Right renal pelvis (tissue), 4 donors: ENCODE measurements at regions not wholly inside any gene's neighbourhood (a gene's known extent, or its start where the extent isn't known, plus 50 kb on each side); places are given as distances from the start of the nearest gene placed in this dataset.
"Not testable (repeated sequence)": the region's sequence is repeated elsewhere in the genome, so short reads cannot be mapped to it uniquely, and the experiment has no call there.

Experiments
- DNase-seq, 4 donors: peaks; one replicate each; pipeline ENCODE4 v3.0.0-alpha.2; 2013; ENCODE audit warnings: low read depth in 4 of 4, low spot score in 3 of 4, missing footprints in 1 of 4

DNA sequence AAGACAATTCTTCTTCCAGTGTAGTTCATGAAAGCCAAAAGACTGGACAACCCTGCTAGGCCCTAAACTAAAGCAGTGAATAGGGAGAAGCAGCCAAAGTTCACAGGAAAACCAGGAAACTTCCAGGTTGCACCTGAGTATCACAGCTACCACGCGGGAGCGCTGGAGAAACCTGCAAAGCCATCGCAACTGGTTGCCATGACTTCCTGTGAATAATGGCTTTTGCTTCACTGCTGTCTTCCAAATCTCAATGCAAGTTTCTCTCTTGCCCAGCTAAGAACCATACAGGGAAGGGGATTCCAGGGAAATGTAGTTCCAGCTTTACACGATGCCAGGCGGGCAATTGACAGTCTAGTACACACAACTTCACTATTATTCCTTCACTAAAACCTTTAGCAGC lies 114.1 kb downstream of the GXYLT1 start:
- no peak for DNase-seq

DNA sequence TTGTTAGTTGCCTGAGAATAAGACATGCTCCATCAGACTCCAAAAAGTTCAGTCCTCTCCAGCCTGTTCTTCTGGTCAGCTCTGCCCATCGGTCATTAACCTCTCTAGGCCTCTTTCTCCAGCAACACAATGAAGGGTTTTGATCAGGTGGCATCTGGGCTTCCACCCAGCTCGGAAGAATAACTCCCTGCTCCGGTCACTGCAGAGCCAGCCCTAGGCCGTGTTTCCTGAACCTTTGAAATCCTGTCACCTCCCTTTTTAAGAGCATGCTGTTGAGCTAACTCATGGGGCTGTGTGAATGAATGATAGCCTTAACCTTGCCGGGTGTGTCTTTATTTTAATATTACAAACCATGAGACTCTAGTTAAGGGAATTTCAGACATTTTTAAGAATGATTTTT lies 117.1 kb downstream of the GXYLT1 start:
- DNase-seq = no peak

DNA sequence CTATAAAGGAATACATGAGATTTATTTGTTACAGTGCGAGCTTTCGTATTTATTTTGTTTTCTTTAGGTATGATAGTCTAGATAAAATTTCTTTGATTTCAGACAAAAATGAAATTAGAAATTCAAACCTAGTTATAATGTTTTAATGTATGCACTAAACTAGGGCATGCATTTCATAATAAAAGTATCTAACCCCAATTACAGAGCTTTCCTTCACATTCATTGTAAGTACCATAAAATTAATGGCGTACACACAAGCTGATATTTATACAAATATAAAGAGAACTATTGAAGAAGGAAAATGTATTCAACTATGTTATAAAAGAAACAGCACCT lies 120.2 kb downstream of the GXYLT1 start:
- no peak for DNase-seq

DNA sequence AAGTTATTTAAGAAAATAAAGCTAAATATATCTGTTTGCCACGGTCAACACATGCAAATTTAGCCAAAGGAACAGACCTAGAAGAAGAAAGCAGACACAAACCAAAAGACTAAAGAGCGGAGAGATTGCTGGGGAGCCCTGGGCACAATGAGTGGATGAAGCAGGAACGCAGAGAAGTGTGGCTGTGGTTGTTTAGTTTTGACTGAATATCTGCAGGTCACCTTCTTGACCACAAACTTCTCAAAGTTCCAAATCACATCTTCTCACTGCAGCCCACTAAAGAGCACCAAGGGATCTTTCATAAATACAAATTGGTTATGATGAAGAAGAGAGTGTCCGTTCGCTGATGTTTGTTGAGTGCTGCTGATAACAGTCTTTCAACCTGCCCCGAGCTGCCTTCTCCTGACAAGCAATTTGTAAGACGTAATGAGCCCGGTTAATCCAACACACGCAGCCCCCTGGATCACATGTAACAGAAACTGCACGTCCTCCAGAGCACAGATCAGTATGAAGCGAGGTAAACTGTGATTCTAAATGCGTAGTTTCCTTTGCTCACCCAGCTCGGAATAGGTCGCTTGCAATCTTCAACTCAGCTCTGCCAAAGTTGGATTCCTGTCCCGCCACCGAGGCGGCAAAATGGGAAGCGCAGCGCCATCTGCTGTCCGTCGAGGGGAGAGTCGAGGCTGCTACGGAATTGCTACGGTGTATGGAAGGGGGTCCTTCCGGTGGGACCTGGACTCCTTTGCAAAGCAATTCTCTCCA lies 120.8 kb downstream of the GXYLT1 start:
- peak; percentile 69 to 77 (median 74) for DNase-seq

DNA sequence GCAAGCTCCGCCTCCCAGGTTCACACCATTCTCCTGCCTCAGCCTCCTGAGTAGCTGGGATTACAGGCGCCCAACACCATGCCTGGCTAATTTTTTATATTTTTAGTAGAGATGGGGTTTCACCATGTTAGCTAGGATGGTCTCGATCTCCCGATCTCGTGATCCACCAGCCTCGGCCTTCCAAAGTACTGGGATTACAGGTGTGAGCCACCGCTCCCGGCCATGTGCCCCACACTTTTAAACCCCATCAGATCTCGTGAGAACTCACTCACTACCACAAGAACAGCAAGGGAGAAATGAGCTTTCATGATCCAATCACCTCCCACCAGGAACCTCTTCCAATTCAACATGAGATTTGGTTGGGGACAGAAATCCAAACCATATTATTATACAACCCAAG lies 122.7 kb downstream of the GXYLT1 start:
- not testable (repeated sequence) for DNase-seq

DNA sequence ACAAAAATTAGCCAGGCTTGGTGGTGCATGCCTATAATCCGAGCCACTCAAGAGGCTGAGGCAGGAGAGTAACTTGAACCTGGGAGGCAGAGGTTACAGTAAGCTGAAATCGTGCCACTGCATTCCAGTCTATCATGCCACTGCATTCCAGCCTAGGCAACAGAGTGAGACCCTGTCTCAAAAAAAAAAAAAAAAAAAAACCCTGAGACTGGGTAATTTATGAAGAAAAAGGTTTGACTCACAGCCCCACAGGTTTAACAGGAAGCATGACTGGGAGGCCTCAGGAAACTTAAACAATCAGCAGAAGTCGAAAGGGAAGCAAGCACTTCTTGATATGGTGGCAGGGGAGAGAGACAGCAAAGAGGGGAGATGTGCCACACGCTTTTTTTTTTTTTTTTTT lies 123.2 kb downstream of the GXYLT1 start:
- DNase-seq = no peak

DNA sequence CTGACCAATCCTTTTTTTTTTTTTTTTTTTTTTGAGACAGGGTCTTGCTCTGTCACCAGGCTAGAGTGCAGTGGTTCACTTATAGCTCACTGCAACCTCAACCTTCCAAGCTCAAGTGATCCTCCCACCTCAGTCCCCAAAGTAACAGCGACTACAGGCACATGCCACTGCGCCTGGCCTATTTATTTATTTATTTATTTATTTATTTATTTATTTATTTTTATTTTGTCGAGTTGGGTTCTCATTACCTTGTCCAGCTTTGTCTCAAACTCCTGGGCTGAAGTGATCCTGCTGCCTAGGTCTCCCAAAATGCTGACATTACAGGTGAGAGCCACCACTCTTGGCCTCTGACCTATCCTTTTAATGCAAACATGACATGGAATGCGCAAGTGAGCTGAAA lies 124.4 kb downstream of the GXYLT1 start:
- DNase-seq = no peak

DNA sequence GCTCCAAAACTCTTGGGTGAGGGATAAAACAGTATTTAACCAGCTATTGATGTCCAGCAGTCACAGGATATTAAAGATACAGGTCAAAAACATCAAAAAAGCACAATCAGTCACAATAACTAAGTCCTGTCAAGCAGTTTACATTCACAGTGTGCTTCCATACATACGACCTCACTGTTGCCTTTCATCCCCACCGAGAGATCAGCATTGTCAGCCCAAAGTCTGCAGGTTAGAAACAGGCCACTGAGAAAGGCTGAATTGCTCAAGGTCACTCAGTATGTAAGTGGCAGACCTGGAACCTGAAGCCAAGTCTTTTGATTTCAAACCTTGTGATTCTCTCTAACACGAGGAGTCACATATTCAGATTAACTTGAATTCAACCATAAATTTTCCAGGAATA lies 124.9 kb downstream of the GXYLT1 start:
- no peak for DNase-seq

DNA sequence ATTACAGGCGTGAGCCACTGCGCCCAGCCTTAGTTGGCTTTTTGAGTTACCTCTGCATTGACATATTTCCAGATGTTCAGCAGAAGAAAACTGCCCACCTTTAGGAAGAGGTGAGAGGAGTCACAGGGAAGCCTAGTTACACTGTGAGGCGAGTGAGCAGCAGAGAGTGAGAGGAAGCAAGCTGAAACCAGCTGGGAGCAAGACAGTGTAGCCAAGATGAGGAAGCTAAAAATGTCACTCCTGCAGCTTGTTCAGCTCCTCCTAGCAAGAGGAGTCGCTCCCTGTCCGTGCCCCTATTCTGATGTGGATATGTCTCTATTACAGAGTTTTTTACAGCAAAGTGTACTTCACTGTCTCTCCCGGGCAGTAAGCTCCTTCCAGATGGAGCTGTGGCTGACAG lies 127.6 kb downstream of the GXYLT1 start:
- DNase-seq = no peak

DNA sequence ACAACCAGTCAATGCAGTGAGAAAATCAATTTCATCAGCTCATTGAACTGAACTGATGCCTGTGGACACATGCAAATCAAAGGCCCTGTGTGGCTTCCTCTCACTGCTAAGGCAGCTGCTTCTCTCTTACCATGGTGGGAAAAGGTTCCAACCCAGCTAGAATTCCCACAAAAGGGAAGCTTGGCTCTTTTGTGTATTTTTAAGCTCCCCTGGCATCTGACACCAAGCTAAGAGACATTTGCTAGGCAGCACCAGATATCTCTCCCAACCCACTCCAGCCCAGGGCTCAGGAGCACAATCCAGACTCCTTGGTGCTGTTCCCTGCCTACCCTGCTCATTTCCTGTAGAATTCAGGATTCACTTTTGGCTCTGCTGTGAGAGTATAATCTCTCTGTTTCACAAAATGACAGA lies 129.6 kb downstream of the GXYLT1 start:
- DNase-seq = no peak

DNA sequence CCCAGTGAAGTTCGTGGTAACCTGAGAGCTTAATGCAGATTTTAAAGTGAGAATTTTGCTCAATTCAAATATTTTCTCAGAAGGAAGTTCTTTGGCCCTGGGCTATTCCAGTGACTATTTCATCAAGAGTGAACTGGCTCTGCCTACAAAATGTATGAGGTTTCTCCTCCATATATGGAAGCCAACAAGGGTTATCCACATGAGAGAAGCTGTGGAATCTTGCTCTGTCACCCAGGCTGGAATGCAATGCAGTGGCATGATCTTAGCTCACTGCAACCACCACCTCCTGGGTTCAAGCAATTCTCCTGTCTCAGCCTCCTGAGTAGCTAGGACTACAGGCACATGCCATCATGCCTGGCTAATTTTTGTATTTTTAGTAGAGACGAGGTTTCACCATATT lies 132.2 kb downstream of the GXYLT1 start:
- not testable (repeated sequence) for DNase-seq

DNA sequence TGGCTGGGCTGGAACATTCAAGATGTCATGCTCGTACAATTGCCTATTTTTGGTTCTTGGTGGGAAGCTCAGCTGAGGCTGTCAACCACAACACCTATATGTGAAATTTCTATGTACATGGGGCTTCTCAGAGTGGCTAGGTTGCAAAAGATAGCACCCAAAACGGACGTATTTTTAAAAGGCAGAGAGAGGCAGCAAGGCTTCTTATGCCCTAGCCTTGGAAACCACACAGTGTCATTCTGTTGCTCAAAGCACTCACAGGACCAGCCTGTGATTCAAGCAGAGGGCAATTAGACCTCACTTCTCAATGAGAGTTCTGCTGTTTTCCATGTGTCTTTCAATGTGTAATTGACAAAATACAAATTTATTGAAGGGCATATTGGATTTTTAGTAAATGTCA lies 134.0 kb downstream of the GXYLT1 start:
- no peak for DNase-seq

DNA sequence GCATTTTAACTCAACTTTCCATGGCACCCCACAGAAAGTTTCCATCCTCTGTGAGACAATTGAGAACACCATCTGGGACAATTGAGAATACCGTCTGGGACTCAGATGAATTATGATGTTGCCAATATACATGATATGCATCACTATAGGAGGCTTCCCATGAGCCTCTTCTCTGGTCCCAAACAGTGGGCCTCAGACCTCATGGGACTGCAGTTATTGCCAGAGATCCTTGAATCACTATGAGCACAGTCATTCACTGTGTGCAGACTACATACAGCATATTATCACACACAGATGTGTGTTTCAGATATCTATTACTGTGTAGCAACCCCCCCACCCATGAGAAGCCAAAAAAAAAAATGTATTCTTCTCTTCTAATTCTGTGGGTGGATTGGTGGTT lies 134.4 kb downstream of the GXYLT1 start:
- DNase-seq = no peak

DNA sequence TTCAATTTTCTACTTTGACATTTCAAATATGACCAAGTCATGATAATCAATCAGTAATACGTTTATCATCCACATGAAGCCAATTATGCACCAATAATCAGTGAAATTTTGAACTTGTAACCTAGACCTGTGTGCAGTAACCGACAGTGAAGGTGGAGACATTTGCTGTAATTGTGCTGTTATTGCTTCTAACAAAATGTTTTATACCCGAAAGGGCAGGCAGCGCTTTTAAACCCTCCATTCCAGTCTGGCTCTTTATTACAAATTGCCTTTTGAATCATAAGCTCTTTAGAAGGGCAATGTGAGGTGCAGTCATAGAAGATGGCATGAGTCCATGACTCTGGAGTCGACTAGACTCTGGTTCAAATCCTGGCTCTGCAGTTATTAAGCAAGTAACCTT lies 135.7 kb downstream of the GXYLT1 start:
- no peak for DNase-seq

DNA sequence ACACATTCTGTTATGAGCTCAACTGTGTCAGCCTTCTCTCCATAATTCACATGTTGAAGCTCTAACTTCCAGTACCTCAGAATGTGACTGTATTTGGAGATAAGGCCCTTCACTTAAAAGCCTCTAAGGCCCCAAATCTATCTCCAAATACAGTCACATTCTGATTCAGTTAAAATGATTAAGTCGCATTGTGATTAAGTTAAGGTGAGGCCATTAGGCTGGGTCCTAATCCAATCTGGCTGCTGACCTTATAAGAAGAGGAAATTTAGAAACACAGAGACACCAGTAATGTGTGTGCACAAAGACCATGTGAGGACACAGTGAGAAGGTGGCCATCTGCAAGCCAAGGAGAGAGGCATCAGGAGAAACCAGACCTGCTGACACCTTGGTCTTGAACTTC lies 141.6 kb downstream of the GXYLT1 start:
- no peak for DNase-seq

DNA sequence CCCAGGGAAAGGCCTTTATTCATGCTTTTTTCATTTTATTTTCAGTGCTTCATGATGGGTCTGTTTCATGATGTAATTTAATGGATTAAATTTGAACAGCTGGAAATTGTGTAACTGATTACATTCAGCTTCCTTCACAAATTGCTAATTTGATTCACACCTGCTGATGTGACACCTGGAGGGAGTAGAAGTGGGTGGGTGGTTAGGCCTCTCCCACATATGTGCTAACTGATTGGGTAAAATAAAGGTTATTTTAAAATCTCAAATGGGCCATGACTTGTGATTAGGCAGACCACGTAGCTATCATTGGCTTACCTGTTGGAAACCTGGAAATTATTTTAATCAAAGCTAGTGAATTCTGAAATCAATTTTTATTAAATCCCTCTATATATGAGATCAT lies 142.1 kb downstream of the GXYLT1 start:
- DNase-seq = no peak

DNA sequence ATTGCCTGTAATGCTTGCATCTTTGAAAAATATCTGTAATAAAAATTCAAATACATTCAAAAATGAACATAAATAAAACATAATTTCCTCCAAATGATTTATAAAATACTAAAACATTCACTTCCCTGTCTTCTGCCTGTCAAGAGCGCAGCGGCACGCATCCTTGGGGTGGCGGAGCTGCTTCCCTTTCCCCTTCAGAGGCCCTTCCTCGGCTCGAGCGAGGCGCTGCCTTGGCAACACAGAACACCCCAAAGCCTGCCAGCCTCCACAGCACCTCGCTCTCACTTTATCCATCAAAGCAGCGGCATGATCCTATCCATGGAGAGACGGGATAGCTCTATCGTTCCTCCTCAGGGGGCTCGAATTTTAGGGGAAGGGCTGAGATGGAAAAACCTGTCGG lies 146.2 kb downstream of the GXYLT1 start:
- no peak for DNase-seq

DNA sequence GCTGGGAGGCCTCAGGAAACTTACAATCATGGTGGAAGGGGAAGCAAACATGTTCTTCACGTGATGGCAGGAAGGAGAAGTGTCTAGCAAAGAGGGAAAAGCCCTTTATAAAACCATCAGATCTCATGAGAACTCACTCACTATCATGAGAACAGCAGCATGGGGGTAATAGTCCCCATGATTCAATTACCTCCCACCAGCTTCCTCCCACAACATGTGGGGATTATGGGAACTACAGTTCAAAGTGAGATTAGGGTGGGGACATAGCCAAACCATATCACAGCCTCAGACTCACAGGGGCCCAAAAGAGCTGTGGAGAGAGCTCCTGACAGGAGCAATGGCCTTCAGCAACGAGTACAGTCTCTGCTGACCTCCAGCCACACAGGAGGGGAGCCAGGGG lies 151.4 kb downstream of the GXYLT1 start:
- no peak for DNase-seq

DNA sequence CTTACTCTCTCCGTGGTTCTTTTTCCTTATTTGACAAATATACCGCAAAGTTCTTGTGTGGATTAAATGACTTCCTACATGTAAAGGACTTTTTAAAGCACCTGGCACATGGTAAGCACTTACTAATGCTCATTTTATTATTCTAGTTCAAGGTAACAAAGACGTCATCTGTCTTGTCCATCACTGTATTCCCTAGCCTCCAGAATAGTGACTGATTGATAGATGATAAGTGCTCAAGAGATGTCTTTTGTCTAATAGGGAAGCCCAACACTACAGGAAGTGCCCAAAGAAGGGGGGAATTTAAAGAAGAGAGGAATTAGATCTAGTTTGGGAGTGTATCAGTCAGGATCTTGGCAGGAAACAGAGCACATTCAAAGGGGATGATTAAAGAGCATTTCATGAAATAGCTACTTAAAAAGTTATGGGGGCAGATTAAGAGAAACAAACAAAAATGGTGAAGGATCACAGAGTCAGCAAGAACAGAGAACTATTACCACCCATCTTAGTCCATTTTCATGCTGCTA lies 151.9 kb downstream of the GXYLT1 start:
- DNase-seq = no peak

DNA sequence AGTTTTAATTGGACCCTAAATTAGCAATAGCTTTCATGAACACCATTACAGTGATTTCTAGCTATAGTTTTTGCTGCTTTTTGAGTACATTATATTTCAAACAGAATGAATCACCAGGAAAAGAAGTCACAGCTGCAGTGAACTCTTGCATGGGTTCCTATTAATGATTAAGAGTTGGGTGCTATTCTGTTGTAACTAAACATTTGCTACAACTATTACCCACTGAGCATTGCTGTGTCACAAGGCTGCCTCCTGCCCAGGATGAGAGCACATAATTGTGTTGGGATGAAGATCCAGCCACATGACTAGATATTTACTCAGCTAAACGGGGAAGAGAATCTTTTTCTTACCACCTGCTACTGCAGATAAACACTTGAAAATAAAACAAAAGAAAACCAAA lies 152.7 kb downstream of the GXYLT1 start:
- DNase-seq = no peak

DNA sequence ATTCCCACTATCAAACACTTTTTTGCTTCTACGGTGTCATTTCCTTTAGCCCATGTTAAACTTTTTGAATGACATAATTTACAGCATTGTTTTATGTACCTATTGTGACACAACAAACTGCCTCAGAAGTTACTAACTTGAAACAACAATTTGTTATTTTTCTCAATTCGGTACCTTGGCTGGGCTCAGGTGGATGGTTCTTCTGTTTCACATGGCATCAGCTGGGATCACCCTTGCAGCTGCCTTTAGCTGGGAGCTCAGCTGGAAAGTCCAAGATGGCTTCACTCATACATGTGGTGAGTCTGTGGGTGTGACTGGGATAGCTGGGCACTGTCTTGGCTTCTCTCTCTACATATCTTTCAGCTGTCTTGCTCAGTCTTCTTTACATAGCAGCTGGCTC lies 156.0 kb downstream of the GXYLT1 start:
- no peak for DNase-seq

DNA sequence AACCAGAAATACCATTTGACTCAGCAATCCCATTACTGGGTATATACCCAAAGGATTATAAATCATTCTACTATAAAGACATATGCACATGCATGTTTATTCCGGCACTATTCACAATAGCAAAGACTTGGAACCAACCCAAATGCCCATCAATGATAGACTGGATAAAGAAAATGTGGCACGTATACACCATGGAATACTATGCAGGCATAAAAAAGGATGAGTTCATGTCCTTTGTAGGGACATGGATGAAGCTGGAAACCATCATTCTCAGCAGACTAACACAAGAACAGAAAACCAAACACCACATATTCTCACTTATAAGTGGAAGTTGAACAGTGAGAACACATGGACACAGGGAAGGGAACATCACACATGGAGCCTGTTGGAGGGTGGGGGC lies 158.2 kb downstream of the GXYLT1 start:
- not testable (repeated sequence) for DNase-seq

DNA sequence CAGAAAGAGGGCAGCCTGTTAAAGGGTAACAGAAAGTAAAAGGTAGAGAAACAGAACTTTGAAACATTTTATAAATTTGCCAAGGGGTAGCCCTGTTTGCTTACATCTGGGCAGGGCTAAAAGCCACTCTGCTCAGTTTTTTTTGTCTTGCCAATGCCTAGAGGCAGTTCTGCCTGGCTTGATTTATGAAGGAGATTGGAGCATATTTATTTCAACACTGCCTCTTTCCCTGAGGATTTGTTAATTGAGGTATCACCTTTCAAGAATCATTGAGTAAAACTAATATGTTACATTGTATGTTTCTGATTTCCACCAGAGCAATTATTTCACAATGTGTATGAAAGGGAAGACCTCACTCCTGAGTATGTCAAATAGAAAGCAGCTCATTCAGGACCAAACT lies 160.8 kb downstream of the GXYLT1 start:
- no peak for DNase-seq
